HEK293T (cell line): ENCODE measurements at regions not wholly inside any gene's neighbourhood (a gene's known extent, or its start where the extent isn't known, plus 50 kb on each side); places are given as distances from the start of the nearest gene placed in this dataset.

ENCODE experiments used
- CTCF ChIA-PET: fragments of 350-600 bp; formaldehyde crosslinking; extraction: SDS; loops from one replicate; lab custom pipeline; 2021; ENCODE audit warnings: antibody characterized with exemption, inconsistent platforms; lab: Yijun Ruan, JAX
- POLR2A ChIA-PET: fragments of 350-600 bp; formaldehyde crosslinking; extraction: SDS; loops from one replicate; lab custom pipeline; 2020; ENCODE audit warnings: antibody characterized with exemption, inconsistent platforms; lab: Yijun Ruan, JAX
- DNase-seq: peaks from one replicate; pipeline ENCODE4 v3.0.0; 2012; ENCODE audit warnings: mixed read lengths; ENCODE audit errors: extremely low spot score
- ARNT ChIP-seq: fragments of 450-650 bp; IDR thresholded peaks from 2 replicates; pipeline ENCODE4 v1.6.1; 2017; ENCODE audit warnings: mild to moderate bottlenecking
- BHLHE40 ChIP-seq: fragments of 450-650 bp; IDR thresholded peaks from 2 replicates; pipeline ENCODE4 v1.6.1; 2016; ENCODE audit warnings: mild to moderate bottlenecking, moderate library complexity, borderline replicate concordance
- CTBP1 ChIP-seq: fragments of 450-650 bp; IDR thresholded peaks from 2 replicates; pipeline ENCODE4 v1.6.1; 2016; ENCODE audit warnings: borderline replicate concordance
- ELF4 ChIP-seq: fragments of 450-650 bp; IDR thresholded peaks from 2 replicates; pipeline ENCODE4 v1.6.1; 2017; ENCODE audit warnings: antibody characterized with exemption
- FOXA1 ChIP-seq: fragments of 450-650 bp; IDR thresholded peaks from 2 replicates; pipeline ENCODE4 v1.6.1; 2016; ENCODE audit warnings: mild to moderate bottlenecking
- FOXK2 ChIP-seq: fragments of 450-650 bp; IDR thresholded peaks from 2 replicates; pipeline ENCODE4 v1.6.1; 2016; ENCODE audit warnings: mild to moderate bottlenecking
- FOXM1 ChIP-seq: fragments of 450-650 bp; IDR thresholded peaks from 2 replicates; pipeline ENCODE4 v1.6.1; 2017; ENCODE audit warnings: mild to moderate bottlenecking, borderline replicate concordance
- HDGF ChIP-seq: fragments of 450-650 bp; IDR thresholded peaks from 2 replicates; pipeline ENCODE4 v1.6.1; 2017; ENCODE audit warnings: antibody characterized with exemption, borderline replicate concordance
- L3MBTL2 ChIP-seq: fragments of 450-650 bp; conservative IDR thresholded peaks from 2 replicates; pipeline ENCODE4 v1.6.1; 2016; ENCODE audit warnings: mild to moderate bottlenecking
- LEF1 ChIP-seq: fragments of 450-650 bp; IDR thresholded peaks from 2 replicates; pipeline ENCODE4 v1.6.1; 2017; ENCODE audit warnings: mild to moderate bottlenecking, borderline replicate concordance
- NFRKB ChIP-seq: fragments of 450-650 bp; IDR thresholded peaks from 2 replicates; pipeline ENCODE4 v1.6.1; 2016; ENCODE audit warnings: mild to moderate bottlenecking, moderate library complexity
- PKNOX1 ChIP-seq: fragments of 450-650 bp; IDR thresholded peaks from 2 replicates; pipeline ENCODE4 v1.6.1; 2016
- SP1 ChIP-seq: fragments of 450-650 bp; IDR thresholded peaks from 2 replicates; pipeline ENCODE4 v1.6.1; 2017
- SUZ12 ChIP-seq: fragments of 450-650 bp; IDR thresholded peaks from 2 replicates; pipeline ENCODE4 v1.6.1; 2016; ENCODE audit warnings: mild to moderate bottlenecking
- TARDBP ChIP-seq: fragments of 450-650 bp; IDR thresholded peaks from 2 replicates; pipeline ENCODE4 v1.6.1; 2016
- ZNF384 ChIP-seq: fragments of 450-650 bp; IDR thresholded peaks from 2 replicates; pipeline ENCODE4 v1.6.1; 2016

GRCh38 chr6:44511126-44511525 is 123.6 kb downstream of the CDC5L start:
- no peak for TF ChIP-seq LEF1
- no peak for TF ChIP-seq FOXK2
- no peak for TF ChIP-seq BHLHE40
- no peak for TF ChIP-seq SUZ12
- TF ChIP-seq CTBP1, result no peak
- TF ChIP-seq TARDBP, result no peak
- TF ChIP-seq ZNF384, result no peak
- ChIA-PET POLR2A (no interaction called here), CTCF (no interaction called here)
- DNase-seq, result no peak

GRCh38 chr6:44512868-44513741 is 125.6 kb downstream of the CDC5L start:
- POLR2A ChIA-PET, result no interaction called here
- TF ChIP-seq FOXK2, result no peak
- no peak for TF ChIP-seq TARDBP
- TF ChIP-seq FOXA1, result no peak
- TF ChIP-seq SUZ12, result no peak
- TF ChIP-seq ELF4, result no peak
- no peak for TF ChIP-seq PKNOX1
- no peak for TF ChIP-seq HDGF
- TF ChIP-seq BHLHE40, result no peak
- TF ChIP-seq SP1, result no peak
- TF ChIP-seq NFRKB, result no peak
- TF ChIP-seq CTBP1, result no peak
- TF ChIP-seq ZNF384, result no peak
- DNase-seq, result no peak
- CTCF ChIA-PET, result interaction anchor here (1.2 kb wide), 1 partner anchor 38 kb away, joined by 3 read pairs; no protein-coding TSS in a partner anchor

GRCh38 chr6:44514085-44514484 is 126.6 kb downstream of the CDC5L start:
- no peak for DNase-seq
- no peak for TF ChIP-seq ARNT
- no peak for TF ChIP-seq LEF1
- TF ChIP-seq FOXK2, result no peak
- TF ChIP-seq FOXM1, result no peak
- no peak for TF ChIP-seq NFRKB
- no peak for TF ChIP-seq FOXA1
- TF ChIP-seq HDGF, result no peak
- TF ChIP-seq TARDBP, result no peak
- no peak for TF ChIP-seq CTBP1
- TF ChIP-seq BHLHE40, result no peak
- no peak for TF ChIP-seq ELF4
- no peak for TF ChIP-seq SUZ12
- no peak for TF ChIP-seq L3MBTL2
- no peak for TF ChIP-seq ZNF384
- no peak for TF ChIP-seq PKNOX1
- no peak for TF ChIP-seq SP1
- CTCF ChIA-PET, result interaction anchor here (1.2 kb wide), 1 partner anchor 39 kb away, joined by 3 read pairs; no protein-coding TSS in a partner anchor
- POLR2A ChIA-PET, result no interaction called here

- no peak for DNase-seq
- TF ChIP-seq SUZ12 (no peak), SP1 (no peak), CTBP1 (no peak), BHLHE40 (no peak), PKNOX1 (no peak), NFRKB (no peak)
- ChIA-PET POLR2A (no interaction called here), CTCF (no interaction called here)
Observed at GRCh38 chr6:44514576-44515193, 127.2 kb downstream of the CDC5L start.

GRCh38 chr6:44522871-44523270 is 135.4 kb downstream of the CDC5L start:
- DNase-seq, result no peak
- TF ChIP-seq ELF4 (no peak), FOXA1 (no peak), PKNOX1 (no peak)
- ChIA-PET CTCF (interaction anchor here (1.3 kb wide), 1 partner anchor 53 kb away, joined by 3 read pairs; no protein-coding TSS in a partner anchor), POLR2A (no interaction called here)
